ENCODE measurements at regions not wholly inside any gene's neighbourhood (a gene's known extent, or its start where the extent isn't known, plus 50 kb on each side); places are given as distances from the start of the nearest gene placed in this dataset.
"Not testable (repeated sequence)": the region's sequence is repeated elsewhere in the genome, so short reads cannot be mapped to it uniquely, and the experiment has no call there.

GRCh38 chr2:166750624-166751023 is 137.7 kb upstream of the XIRP2 start:
- DNase-seq (ENCODE audit: low read depth, low spot score), result no peak
- peaks cover 1% of the 10 kb centered on the region; the same call in 1 of the 2 replicates for H3K9me3 ChIP-seq (ENCODE audit: control insufficient read depth, insufficient read depth, low read length)
- no peak overlapping the region for H3K27ac ChIP-seq (ENCODE audit: low read depth, low read length)
- TF ChIP-seq CTCF (IDR thresholded peaks at IDR 0.05; ENCODE audit: low read depth, low read length), result no peak
- POLR2A ChIA-PET, result no interaction called here
- no peaks in the 10 kb centered on the region for H3K27me3 ChIP-seq (ENCODE audit: control insufficient read depth, insufficient read depth, low read length)
- CTCF ChIA-PET, result interaction anchor here (1.4 kb wide), 1 partner anchor 211 kb away, joined by 5 read pairs; no protein-coding TSS in a partner anchor
- no peak overlapping the region for H3K4me3 ChIP-seq (ENCODE audit: low read depth, low read length)

DNA sequence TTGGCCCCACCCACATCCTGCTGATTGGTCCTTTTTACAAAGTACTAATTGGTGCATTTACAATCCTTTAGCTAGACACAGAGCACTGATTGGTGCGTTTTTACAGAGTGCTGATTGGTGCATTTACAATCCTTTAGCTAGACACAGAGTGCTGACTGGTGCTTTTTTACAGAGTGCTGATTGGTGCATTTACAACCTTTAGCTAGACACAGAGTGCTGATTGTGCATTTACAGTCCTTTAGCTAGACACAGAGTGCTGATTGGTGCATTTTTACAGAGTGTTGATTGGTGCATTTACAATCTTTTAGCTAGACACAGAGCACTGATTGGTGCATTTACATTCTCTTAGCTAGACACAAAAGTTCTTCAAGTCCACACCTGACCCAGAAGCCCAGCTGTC is 144.2 kb upstream of the XIRP2 start:
- DNase-seq (ENCODE audit: low read depth, low spot score); CTCF ChIA-PET; H3K27me3 ChIP-seq (ENCODE audit: control insufficient read depth, insufficient read depth, low read length); H3K4me3 ChIP-seq (ENCODE audit: low read depth, low read length); H3K27ac ChIP-seq (ENCODE audit: low read depth, low read length); POLR2A ChIA-PET: not testable (repeated sequence)
- peaks cover 30% of the 10 kb centered on the region for H3K9me3 ChIP-seq (ENCODE audit: control insufficient read depth, insufficient read depth, low read length)

GRCh38 chr2:166743482-166743881 is 144.8 kb upstream of the XIRP2 start:
- CTCF ChIA-PET; POLR2A ChIA-PET; DNase-seq (ENCODE audit: low read depth, low spot score); H3K27me3 ChIP-seq (ENCODE audit: control insufficient read depth, insufficient read depth, low read length); H3K27ac ChIP-seq (ENCODE audit: low read depth, low read length); H3K4me3 ChIP-seq (ENCODE audit: low read depth, low read length): not testable (repeated sequence)
- peaks cover 30% of the 10 kb centered on the region for H3K9me3 ChIP-seq (ENCODE audit: control insufficient read depth, insufficient read depth, low read length)

DNA sequence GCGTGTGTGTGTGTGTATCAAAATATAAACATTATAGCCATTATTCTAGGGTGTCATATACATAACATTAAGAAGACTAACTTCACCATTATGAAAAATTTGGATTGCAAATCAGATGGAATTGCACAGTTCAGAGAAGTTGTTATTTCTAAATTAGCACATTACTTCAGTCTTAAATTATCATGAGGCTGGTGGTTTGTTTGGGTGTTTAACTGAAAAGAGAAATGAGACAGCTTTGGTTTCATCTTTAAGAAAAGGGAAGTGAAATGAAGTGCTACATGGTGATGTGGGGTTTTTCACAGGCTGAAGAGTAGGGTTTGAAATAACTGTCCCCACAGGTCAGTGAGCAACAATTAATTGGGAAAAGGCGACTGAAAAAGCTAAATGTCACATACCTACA is 161.2 kb upstream of the XIRP2 start:
- H3K27me3 ChIP-seq (ENCODE audit: control insufficient read depth, insufficient read depth, low read length), result no peaks in the 10 kb centered on the region
- H3K4me3 ChIP-seq (ENCODE audit: low read depth, low read length), result no peak overlapping the region
- TF ChIP-seq CTCF (IDR thresholded peaks at IDR 0.05; ENCODE audit: low read depth, low read length), result no peak
- CTCF ChIA-PET, result no interaction called here
- DNase-seq (ENCODE audit: low read depth, low spot score), result no peak
- H3K27ac ChIP-seq (ENCODE audit: low read depth, low read length), result no peak overlapping the region
- POLR2A ChIA-PET, result no interaction called here
- H3K9me3 ChIP-seq (ENCODE audit: control insufficient read depth, insufficient read depth, low read length), result no peaks in the 10 kb centered on the region

DNA sequence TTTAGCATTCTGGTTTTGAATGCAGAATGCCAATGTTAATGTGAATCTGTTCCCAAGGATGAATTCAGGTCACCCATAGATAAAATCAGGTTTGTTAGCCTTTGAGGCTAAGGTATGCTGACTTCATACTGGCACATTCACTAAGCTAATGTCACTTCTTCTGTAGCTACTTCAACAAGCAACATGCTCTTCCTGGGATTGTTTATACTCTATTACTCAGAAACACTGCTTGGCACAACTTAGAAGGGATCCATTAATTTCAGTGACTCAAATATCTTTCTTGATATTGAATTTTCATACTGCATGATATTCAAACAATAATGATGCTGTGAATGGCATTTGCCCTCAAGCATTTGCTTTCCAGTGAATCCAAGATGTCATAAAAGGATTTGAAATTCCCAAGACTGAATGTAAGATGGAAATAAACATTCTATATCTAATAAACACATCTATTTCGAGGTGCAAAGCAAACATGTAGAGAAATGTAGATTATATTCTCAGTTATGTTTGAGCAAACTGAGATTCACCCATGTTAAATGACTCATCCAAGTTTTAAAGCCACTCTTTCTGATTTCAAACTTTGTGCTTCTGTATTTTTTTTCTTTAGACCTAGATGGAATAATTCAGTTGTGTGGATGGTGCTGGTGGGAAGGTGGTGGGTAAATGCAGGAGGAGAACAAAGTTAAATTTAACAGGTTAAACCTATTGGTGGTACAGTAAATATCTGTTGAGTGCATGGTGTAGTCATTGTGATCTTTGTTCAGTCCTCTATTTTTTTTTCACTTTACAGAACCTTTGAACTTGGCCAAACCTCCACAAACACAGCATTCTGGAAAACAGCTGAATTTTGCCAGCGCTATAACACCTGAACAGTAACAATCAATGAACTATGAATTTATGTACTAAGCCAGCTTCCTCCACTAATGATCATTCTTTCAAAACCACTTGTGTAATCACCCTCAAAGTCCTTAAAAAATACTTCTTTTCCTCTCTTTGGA is 162.1 kb upstream of the XIRP2 start:
- Histone ChIP-seq H3K27ac (ENCODE audit: low read depth, low read length) (no peak overlapping the region), H3K4me3 (ENCODE audit: low read depth, low read length) (no peak overlapping the region), H3K27me3 (ENCODE audit: control insufficient read depth, insufficient read depth, low read length) (no peaks in the 10 kb centered on the region), H3K9me3 (ENCODE audit: control insufficient read depth, insufficient read depth, low read length) (no peaks in the 10 kb centered on the region)
- CTCF ChIA-PET, result no interaction called here
- POLR2A ChIA-PET, result no interaction called here
- TF ChIP-seq CTCF (IDR thresholded peaks at IDR 0.05; ENCODE audit: low read depth, low read length), result no peak
- DNase-seq (ENCODE audit: low read depth, low spot score), result no peak

GRCh38 chr2:166716968-166717367 is 171.3 kb upstream of the XIRP2 start:
- POLR2A ChIA-PET, result no interaction called here
- Histone ChIP-seq H3K27me3 (ENCODE audit: control insufficient read depth, insufficient read depth, low read length) (no peaks in the 10 kb centered on the region), H3K27ac (ENCODE audit: low read depth, low read length) (no peak overlapping the region), H3K9me3 (ENCODE audit: control insufficient read depth, insufficient read depth, low read length) (no peaks in the 10 kb centered on the region), H3K4me3 (ENCODE audit: low read depth, low read length) (no peak overlapping the region)
- CTCF ChIA-PET, result interaction anchor here (2.0 kb wide), 1 partner anchor 177 kb away, joined by 6 read pairs; no protein-coding TSS in a partner anchor
- DNase-seq (ENCODE audit: low read depth, low spot score), result no peak
- no peak for TF ChIP-seq CTCF (IDR thresholded peaks at IDR 0.05; ENCODE audit: low read depth, low read length)

Data from AG04450 (cell line).